ENCODE measurements at regions not wholly inside any gene's neighbourhood (a gene's known extent, or its start where the extent isn't known, plus 50 kb on each side); places are given as distances from the start of the nearest gene placed in this dataset.
A peak's percentile ranks its signal among the peaks of the same experiment; 100 is the strongest.

DNA sequence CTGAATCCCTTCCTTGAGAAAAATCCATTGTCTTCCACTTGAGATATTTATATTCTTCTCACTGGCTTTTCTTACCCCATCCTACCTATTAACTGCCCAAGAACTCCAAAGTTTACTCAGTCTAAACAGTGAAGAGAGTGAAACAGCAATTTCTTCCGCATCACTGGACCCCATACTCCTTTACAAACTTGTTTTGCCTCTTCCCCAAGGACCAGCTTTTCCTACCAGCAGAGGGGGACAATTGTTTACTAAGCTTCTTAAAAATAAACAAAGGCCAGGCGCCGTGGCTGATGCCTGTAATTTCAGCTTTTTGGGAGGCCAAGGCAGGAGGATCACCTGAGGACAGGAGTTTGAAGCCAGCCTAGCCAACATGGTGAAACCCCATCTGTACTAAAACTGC, 52.0 kb downstream of the LRATD1 start:
- DNase-seq = no peak

DNA sequence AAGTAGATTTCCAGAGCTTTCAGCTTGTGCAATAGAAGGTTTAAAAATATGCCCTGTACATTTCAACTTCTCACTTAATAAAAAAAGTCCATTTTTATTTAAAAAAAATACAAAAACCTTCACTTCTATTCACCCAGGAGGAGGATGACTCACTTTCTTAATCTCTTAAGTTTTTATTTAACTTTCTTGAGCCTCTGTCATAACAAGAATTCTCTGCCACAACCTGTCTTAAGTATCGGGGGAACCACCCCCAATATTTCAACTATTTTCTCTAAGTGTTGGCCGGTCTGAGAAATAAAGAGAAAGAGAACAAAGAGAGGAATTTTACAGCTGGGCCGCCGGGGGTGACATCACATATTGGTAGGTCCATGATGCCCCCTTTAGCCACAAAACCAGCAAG, 58.4 kb downstream of the LRATD1 start:
- no peak for DNase-seq

DNA sequence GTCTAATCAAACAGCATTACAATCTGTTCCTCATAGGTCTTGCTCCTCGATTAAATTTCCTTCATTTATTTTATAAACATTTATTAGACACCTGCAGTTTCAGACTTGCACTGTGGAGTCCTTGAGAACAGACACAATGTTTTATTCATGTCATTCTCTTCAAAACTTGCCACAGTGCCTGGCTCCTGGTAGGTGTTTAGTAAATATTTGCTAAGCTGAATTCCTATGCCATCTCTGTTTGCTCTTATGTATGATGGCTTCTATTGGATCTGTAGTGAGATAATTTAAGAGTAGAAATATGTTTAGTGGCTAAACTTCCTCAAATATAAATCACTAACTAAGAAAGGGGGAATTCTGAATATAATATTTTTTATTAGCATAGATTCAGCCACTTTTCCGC, 61.4 kb downstream of the LRATD1 start:
- no peak for DNase-seq

DNA sequence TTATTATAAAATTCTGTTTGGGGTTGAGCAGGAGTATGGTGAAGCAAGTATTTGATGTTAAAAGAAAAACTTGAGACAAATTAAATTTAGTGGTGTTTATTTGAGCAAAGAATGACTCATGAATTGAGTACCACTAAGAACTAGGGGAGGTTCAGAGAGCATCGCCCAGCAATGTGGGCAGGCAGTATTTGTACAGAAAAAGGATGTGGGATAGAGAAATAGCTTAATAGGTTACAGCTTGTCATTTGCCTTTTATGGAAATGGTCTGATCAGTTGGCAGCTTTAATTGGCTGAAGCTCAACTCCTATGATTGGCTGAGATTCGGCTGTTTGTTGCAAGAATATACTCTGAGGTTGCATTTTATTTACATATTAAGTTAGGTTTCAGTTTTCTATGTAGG, 68.2 kb downstream of the LRATD1 start:
- DNase-seq = peak; percentile 32

- DNase-seq = no peak
Measured at GRCh38 chr2:14702258-14702657, 69.7 kb downstream of the LRATD1 start.

DNA sequence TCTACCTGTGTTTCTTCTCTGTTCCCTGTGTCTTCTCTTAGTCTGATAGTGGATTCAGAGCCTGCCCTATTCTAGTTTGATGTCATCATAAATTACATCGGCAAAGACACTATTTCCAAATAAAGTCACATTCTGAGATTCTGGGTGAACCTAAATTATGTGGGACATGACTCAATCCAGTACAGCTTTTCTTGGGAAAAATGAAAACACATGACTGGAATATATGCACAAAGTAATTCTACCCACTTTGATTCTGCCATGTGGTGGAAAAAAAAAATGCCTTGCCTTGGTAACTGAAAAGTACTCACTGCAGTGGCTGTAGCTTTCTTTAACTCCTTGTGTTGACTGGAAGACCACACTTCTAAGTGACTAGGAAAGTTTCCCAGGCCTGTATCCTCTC, 73.7 kb downstream of the LRATD1 start:
- DNase-seq = no peak

DNA sequence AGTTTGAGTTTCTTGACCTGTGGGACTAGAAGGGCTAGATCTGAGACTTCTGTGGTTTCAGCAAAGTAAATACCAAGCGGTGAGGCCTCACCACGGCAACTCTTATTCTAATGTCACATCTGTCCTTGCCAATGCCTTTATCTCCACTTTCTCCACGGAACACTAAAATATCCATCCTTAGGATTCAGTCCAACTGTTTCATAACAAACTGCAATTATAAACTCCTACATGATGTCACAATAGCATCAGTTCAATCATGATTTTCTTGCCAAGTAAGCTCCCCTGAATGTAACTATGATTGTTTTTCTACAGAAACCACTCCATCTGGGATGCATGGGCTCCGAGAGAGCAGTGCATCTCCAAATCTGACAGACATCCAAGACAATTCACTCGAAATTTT, 79.6 kb downstream of the LRATD1 start:
- DNase-seq = no peak

GRCh38 chr2:14713248-14713647, 80.7 kb downstream of the LRATD1 start:
- DNase-seq = no peak

GRCh38 chr2:14715600-14715999, 83.1 kb downstream of the LRATD1 start:
- no peak for DNase-seq

DNA sequence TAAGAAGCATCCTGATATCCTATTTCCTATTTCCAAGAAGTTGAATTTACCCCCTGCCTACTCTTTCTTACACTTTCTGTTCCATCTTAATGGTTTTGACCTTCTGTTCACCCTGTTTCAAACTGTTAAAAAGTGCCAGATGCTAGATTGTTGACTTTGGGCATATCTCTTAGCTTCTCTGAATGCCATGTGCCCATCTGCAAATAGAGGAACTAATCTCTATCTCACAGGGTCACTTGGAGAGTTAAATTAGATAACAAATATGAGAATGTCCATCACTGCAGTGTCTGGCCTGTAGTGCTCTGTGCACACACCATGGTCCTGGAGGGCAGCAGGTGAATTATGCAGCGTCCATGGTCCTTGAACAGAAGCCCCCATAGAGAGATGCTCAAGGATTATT, 83.8 kb downstream of the LRATD1 start:
- peak; percentile 10 for DNase-seq

- DNase-seq = no peak
Measured at GRCh38 chr2:14717131-14717530, 84.6 kb downstream of the LRATD1 start.

- DNase-seq = peak; percentile 9
Measured at GRCh38 chr2:14720319-14720718, 87.8 kb downstream of the LRATD1 start.

DNA sequence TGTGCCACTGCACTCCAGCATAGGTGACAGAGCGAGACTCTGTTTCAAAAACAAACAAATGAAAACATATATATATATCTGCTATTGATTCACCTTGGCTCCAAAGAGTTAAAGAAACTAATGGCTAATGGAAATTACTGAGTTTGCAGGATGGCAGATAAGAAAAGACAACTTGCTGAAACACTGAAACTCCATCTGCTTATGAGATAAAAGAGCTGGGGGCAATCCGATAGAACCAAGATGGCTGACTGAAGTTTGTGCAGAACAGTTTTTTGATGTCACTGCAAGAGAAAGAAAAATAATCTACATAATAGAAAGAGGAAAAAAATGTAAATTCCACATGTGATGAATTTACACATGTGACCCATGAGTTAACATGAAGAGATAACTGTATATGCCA, 88.2 kb downstream of the LRATD1 start:
- no peak for DNase-seq

GRCh38 chr2:14722904-14723570, 90.5 kb downstream of the LRATD1 start:
- DNase-seq = no peak

DNA sequence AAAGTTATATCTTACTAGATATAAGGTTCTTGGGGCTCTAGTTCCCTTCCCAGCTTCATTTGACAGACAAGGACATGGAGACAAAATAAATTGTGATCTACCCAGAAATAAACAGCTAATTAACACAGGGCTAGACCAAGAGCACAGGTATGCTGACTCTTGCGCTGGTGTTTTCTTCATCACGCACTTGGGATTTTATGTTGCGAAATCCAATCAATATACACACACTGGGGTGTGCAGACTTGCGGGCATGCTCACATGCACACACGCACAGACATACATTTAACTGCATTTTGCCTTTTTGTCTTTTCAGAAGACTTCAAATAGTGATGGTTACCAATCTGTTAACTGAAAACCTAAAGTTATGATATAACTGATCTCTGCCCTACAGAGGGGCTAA, 91.2 kb downstream of the LRATD1 start:
- DNase-seq = no peak

DNA sequence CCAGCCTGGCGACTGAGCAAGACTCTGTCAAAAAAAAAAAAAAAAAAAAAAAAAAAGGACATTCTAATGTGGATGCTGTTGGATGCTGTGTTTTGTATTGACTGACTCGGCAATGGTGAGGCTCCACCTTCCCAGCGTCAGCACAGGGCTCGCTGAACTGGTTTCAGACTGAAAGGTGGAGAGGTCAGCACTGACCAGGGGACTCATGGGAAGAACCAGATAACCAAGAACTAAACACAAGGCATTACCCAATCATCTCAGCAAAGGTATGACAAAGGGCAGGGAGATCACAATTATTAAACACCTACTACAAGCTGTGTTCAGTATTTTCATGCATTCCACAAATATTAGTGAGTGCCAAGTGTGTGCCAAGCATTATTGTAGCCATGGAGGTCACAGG, 103.2 kb downstream of the LRATD1 start:
- DNase-seq = no peak

- DNase-seq = no peak
Measured at GRCh38 chr2:14737201-14737600, 104.7 kb downstream of the LRATD1 start.

GRCh38 chr2:14743861-14744260, 111.3 kb downstream of the LRATD1 start:
- no peak for DNase-seq

DNA sequence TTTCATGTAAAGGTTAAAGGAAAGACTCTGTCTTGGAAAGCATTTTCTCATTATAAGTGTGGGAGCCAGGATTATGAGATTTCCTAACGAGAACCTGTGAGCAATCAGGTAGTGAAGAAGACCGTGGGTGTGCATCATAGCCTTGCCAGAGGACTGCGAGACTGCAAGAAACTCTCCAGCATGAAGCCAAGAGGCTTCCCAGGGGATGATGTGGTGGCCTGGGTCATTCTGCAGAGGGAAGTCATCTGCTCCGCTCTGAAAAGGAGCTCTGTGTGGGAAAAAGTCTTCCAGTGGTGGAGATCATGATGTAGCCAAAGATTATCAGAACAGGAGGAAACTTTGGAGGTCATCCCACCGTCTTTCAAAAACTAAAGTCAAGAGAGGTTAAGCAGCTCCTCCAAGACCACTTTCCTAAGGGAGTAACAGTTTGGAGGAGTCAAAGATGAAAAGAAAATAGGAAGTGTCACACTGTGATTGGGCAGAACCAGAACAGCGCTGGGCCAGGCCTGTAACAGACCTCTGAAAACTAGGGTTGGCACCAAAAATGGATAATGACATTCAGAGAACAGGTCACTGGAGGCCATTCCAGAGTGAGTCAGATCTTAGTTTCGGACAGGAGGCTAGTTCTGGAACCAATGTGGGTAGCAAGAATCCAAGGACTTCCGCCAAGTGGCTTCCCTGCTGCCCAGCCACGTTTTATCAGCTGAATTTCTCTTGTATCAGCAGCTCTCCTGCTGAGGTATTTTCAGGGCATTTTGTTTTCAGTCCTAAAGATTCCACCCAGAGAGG, 113.0 kb downstream of the LRATD1 start:
- no peak for DNase-seq

- no peak for DNase-seq
Measured at GRCh38 chr2:14746133-14746532, 113.6 kb downstream of the LRATD1 start.

GRCh38 chr2:14747447-14747846, 114.9 kb downstream of the LRATD1 start:
- DNase-seq = no peak

DNA sequence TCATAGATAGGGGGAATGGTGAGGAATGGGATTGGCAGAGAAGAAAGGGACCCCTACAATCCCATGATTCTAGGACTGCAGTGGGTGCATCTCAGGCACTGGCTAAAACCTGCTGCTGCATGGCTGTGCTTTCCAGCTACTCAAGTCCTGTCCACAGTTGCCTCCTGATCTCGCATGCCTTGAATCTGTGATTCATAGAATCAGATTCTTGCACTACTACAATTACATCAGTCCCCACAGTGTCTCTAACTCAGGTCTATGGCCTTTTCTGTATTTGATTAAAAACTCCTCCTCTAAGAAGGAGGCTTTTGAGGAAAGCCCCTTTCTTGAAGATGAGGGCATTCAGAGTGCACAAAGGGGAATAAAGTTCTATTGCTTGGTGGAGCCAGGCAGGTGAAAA, 117.4 kb downstream of the LRATD1 start:
- no peak for DNase-seq

GRCh38 chr2:14750433-14750832, 117.9 kb downstream of the LRATD1 start:
- no peak for DNase-seq

GRCh38 chr2:14751581-14751980, 119.1 kb downstream of the LRATD1 start:
- DNase-seq = no peak

DNA sequence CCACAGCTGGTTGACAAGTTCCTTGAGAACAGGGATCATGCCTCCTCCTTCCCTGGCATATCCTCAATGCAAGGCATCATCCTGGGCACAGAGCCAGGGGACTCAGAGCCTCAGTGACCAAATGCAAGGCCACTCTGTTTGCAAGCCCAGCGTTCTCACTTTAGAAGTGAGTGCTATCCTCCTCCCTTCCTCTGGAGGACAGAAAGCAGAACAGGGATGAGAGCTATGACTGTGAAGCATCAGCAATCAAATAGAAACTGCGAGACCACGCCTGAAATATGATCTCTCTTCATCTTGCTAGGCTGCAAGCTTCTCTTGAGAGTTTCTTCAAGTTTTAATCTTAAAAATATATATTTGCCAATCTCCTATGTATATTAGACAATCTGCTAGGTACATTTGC, 119.8 kb downstream of the LRATD1 start:
- peak; percentile 21 for DNase-seq

Measured in MV-4-11 (cell line).